HuH-7 (cell line): ENCODE measurements at regions not wholly inside any gene's neighbourhood (a gene's known extent, or its start where the extent isn't known, plus 50 kb on each side); places are given as distances from the start of the nearest gene placed in this dataset.

Source experiments
- DNase-seq: peaks from one replicate; pipeline ENCODE4 v3.0.0; 2011; ENCODE audit warnings: low spot score

GRCh38 chr2:173649527-173650219 is 295.0 kb downstream of the CDCA7 start:
- DNase-seq = no peak

GRCh38 chr2:173651891-173652290 is 297.2 kb downstream of the CDCA7 start:
- no peak for DNase-seq

- no peak for DNase-seq
Observed at GRCh38 chr2:173652311-173652710, 297.6 kb downstream of the CDCA7 start.

- DNase-seq = no peak
Observed at GRCh38 chr2:173652767-173653431, 298.2 kb downstream of the CDCA7 start.

- DNase-seq = no peak
Observed at GRCh38 chr2:173653432-173653805, 298.7 kb downstream of the CDCA7 start.

GRCh38 chr2:173654161-173654895 is 299.7 kb downstream of the CDCA7 start:
- no peak for DNase-seq

GRCh38 chr2:173654896-173655265 is 300.2 kb downstream of the CDCA7 start:
- no peak for DNase-seq

GRCh38 chr2:173656086-173656485 is 301.4 kb downstream of the CDCA7 start:
- no peak for DNase-seq

- DNase-seq = no peak
Observed at GRCh38 chr2:173657996-173658717, 303.5 kb downstream of the CDCA7 start.

GRCh38 chr2:173658946-173659371 is 304.3 kb downstream of the CDCA7 start:
- no peak for DNase-seq

GRCh38 chr2:173659509-173659908 is 304.8 kb downstream of the CDCA7 start:
- no peak for DNase-seq

- no peak for DNase-seq
Observed at GRCh38 chr2:173661586-173661985, 303.6 kb downstream of the SP3 start.

GRCh38 chr2:173663353-173663752 is 301.8 kb downstream of the SP3 start:
- no peak for DNase-seq

GRCh38 chr2:173663835-173664512 is 301.2 kb downstream of the SP3 start:
- DNase-seq = no peak

- DNase-seq = no peak
Observed at GRCh38 chr2:173664513-173664910, 300.7 kb downstream of the SP3 start.

- DNase-seq = no peak
Observed at GRCh38 chr2:173666171-173666888, 298.8 kb downstream of the SP3 start.

- no peak for DNase-seq
Observed at GRCh38 chr2:173667014-173667413, 298.2 kb downstream of the SP3 start.

- no peak for DNase-seq
Observed at GRCh38 chr2:173667415-173667814, 297.8 kb downstream of the SP3 start.

- DNase-seq = no peak
Observed at GRCh38 chr2:173669271-173669853, 295.8 kb downstream of the SP3 start.

- no peak for DNase-seq
Observed at GRCh38 chr2:173669888-173670287, 295.3 kb downstream of the SP3 start.
